ENCODE measurements at regions not wholly inside any gene's neighbourhood (a gene's known extent, or its start where the extent isn't known, plus 50 kb on each side); places are given as distances from the start of the nearest gene placed in this dataset.

- no peak for DNase-seq (ENCODE audit: extremely low read depth, insufficient read length)
- Histone ChIP-seq H3K27me3 (replicated peaks; ENCODE audit: control insufficient read depth, insufficient read depth, low read length) (peaks cover 2% of the 10 kb centered on the region), H3K4me3 (replicated peaks; ENCODE audit: low read depth, low read length) (no peak overlapping the region), H3K36me3 (ENCODE audit: control insufficient read depth, insufficient read depth, low read length) (no peaks in the 10 kb centered on the region)
- TF ChIP-seq CTCF (IDR thresholded peaks at IDR 0.05; ENCODE audit: insufficient read depth, low read length, poor library complexity, severe bottlenecking): no peak
Measured at GRCh38 chr15:79602731-79603130, 170.6 kb downstream of the MINAR1 start.

GRCh38 chr15:79606831-79607355, 174.8 kb downstream of the MINAR1 start:
- H3K4me3 ChIP-seq (replicated peaks; ENCODE audit: low read depth, low read length): no peak overlapping the region
- TF ChIP-seq CTCF (IDR thresholded peaks at IDR 0.05; ENCODE audit: insufficient read depth, low read length, poor library complexity, severe bottlenecking): no peak
- no peak for DNase-seq (ENCODE audit: extremely low read depth, insufficient read length)
- no peaks in the 10 kb centered on the region; the same call in none of the 2 replicates for H3K27me3 ChIP-seq (replicated peaks; ENCODE audit: control insufficient read depth, insufficient read depth, low read length)
- no peaks in the 10 kb centered on the region for H3K36me3 ChIP-seq (ENCODE audit: control insufficient read depth, insufficient read depth, low read length)

- Histone ChIP-seq H3K36me3 (ENCODE audit: control insufficient read depth, insufficient read depth, low read length) (no peaks in the 10 kb centered on the region), H3K4me3 (replicated peaks; ENCODE audit: low read depth, low read length) (no peak overlapping the region), H3K27me3 (replicated peaks; ENCODE audit: control insufficient read depth, insufficient read depth, low read length) (peaks cover 1% of the 10 kb centered on the region)
- DNase-seq (ENCODE audit: extremely low read depth, insufficient read length): no peak
- no peak for TF ChIP-seq CTCF (IDR thresholded peaks at IDR 0.05; ENCODE audit: insufficient read depth, low read length, poor library complexity, severe bottlenecking)
Measured at GRCh38 chr15:79608066-79608864, 176.1 kb downstream of the MINAR1 start.

- DNase-seq (ENCODE audit: extremely low read depth, insufficient read length): no peak
- peaks cover 2% of the 10 kb centered on the region for H3K27me3 ChIP-seq (replicated peaks; ENCODE audit: control insufficient read depth, insufficient read depth, low read length)
Measured at GRCh38 chr15:79609506-79609905, 177.4 kb downstream of the MINAR1 start.

GRCh38 chr15:79610021-79610420, 177.9 kb downstream of the MINAR1 start:
- TF ChIP-seq CTCF (IDR thresholded peaks at IDR 0.05; ENCODE audit: insufficient read depth, low read length, poor library complexity, severe bottlenecking): no peak
- Histone ChIP-seq H3K27me3 (replicated peaks; ENCODE audit: control insufficient read depth, insufficient read depth, low read length) (peaks cover 3% of the 10 kb centered on the region), H3K36me3 (ENCODE audit: control insufficient read depth, insufficient read depth, low read length) (no peaks in the 10 kb centered on the region), H3K4me3 (replicated peaks; ENCODE audit: low read depth, low read length) (no peak overlapping the region)
- no peak for DNase-seq (ENCODE audit: extremely low read depth, insufficient read length)

More at GRCh38 chr15:79609506-79609905, 177.4 kb downstream of the MINAR1 start:
- no peak overlapping the region for H3K4me3 ChIP-seq (replicated peaks; ENCODE audit: low read depth, low read length)
- no peaks in the 10 kb centered on the region for H3K36me3 ChIP-seq (ENCODE audit: control insufficient read depth, insufficient read depth, low read length)
- TF ChIP-seq CTCF (IDR thresholded peaks at IDR 0.05; ENCODE audit: insufficient read depth, low read length, poor library complexity, severe bottlenecking): no peak
